ENCODE measurements at regions not wholly inside any gene's neighbourhood (a gene's known extent, or its start where the extent isn't known, plus 50 kb on each side); places are given as distances from the start of the nearest gene placed in this dataset.
"Not testable (repeated sequence)": the region's sequence is repeated elsewhere in the genome, so short reads cannot be mapped to it uniquely, and the experiment has no call there.

- no peak for DNase-seq
Observed at GRCh38 chr6:155882527-155883333, 427.1 kb upstream of the NOX3 start.

- no peak for DNase-seq
Observed at GRCh38 chr6:155881826-155882526, 426.3 kb upstream of the NOX3 start.

GRCh38 chr6:155880900-155881299 lies 425.3 kb upstream of the NOX3 start:
- no peak for DNase-seq

- DNase-seq = no peak
Observed at GRCh38 chr6:155872961-155873360, 417.3 kb upstream of the NOX3 start.

- no peak for DNase-seq
Observed at GRCh38 chr6:155867682-155868081, 412.0 kb upstream of the NOX3 start.

- not testable (repeated sequence) for DNase-seq
Observed at GRCh38 chr6:155866676-155867390, 411.2 kb upstream of the NOX3 start.

- DNase-seq = no peak
Observed at GRCh38 chr6:155861821-155862220, 406.2 kb upstream of the NOX3 start.

- not testable (repeated sequence) for DNase-seq
Observed at GRCh38 chr6:155858906-155859305, 403.3 kb upstream of the NOX3 start.

- no peak for DNase-seq
Observed at GRCh38 chr6:155854787-155855186, 399.1 kb upstream of the NOX3 start.

- DNase-seq = no peak
Observed at GRCh38 chr6:155853011-155853410, 397.4 kb upstream of the NOX3 start.

- DNase-seq = no peak
Observed at GRCh38 chr6:155850408-155850841, 394.8 kb upstream of the NOX3 start.

- DNase-seq = no peak
Observed at GRCh38 chr6:155847711-155848110, 392.1 kb upstream of the NOX3 start.

GRCh38 chr6:155837474-155837873 lies 381.8 kb upstream of the NOX3 start:
- no peak for DNase-seq

- no peak for DNase-seq
Observed at GRCh38 chr6:155832596-155832995, 377.0 kb upstream of the NOX3 start.

GRCh38 chr6:155830531-155830930 lies 374.9 kb upstream of the NOX3 start:
- no peak for DNase-seq

GRCh38 chr6:155829646-155830045 lies 374.0 kb upstream of the NOX3 start:
- no peak for DNase-seq

GRCh38 chr6:155828989-155829388 lies 373.4 kb upstream of the NOX3 start:
- no peak for DNase-seq

- no peak for DNase-seq
Observed at GRCh38 chr6:155818698-155819097, 363.1 kb upstream of the NOX3 start.

GRCh38 chr6:155813548-155813947 lies 357.9 kb upstream of the NOX3 start:
- no peak for DNase-seq

- no peak for DNase-seq
Observed at GRCh38 chr6:155807243-155807642, 351.6 kb upstream of the NOX3 start.

GRCh38 chr6:155801046-155801445 lies 345.4 kb upstream of the NOX3 start:
- no peak for DNase-seq

- DNase-seq = not testable (repeated sequence)
Observed at GRCh38 chr6:155798876-155799275, 343.2 kb upstream of the NOX3 start.

- DNase-seq = no peak
Observed at GRCh38 chr6:155795173-155795796, 339.6 kb upstream of the NOX3 start.
